Mesothelial cell of epicardium (in vitro differentiated cells): ENCODE measurements at regions not wholly inside any gene's neighbourhood (a gene's known extent, or its start where the extent isn't known, plus 50 kb on each side); places are given as distances from the start of the nearest gene placed in this dataset.

Source experiments
- DNase-seq, 2 experiments: peaks; one replicate each; pipeline ENCODE4 v3.0.0; 2021; ENCODE audit warnings: low spot score in 2 of 2; ENCODE audit not compliant: unreplicated experiment in 2 of 2
- H3K27ac Mint-ChIP-seq: 2 replicates; pipeline ENCODE4 v1.8.0; 2021; ENCODE audit warnings: mixed read lengths
- H3K27me3 Mint-ChIP-seq: 2 replicates; pipeline ENCODE4 v1.8.0; 2021; ENCODE audit warnings: low read depth, mixed read lengths
- H3K36me3 Mint-ChIP-seq: 2 replicates; pipeline ENCODE4 v1.8.0; 2021; ENCODE audit warnings: mixed read lengths
- H3K4me1 Mint-ChIP-seq: 2 replicates; pipeline ENCODE4 v1.8.0; 2021; ENCODE audit warnings: mixed read lengths
- H3K4me3 Mint-ChIP-seq: 2 replicates; pipeline ENCODE4 v1.8.0; 2021; ENCODE audit warnings: mild to moderate bottlenecking, moderate library complexity, mixed read lengths
- H3K9me3 Mint-ChIP-seq: 2 replicates; pipeline ENCODE4 v1.8.0; 2021; ENCODE audit warnings: mixed read lengths
- TF ChIP-seq, protein P1 (sequence below): fragments of 200-600 bp; sonication (generic); IDR thresholded peaks from one replicate; pipeline ENCODE4 v1.5.0; 2021; ENCODE audit warnings: antibody characterized with exemption; ENCODE audit not compliant: unreplicated experiment

DNA sequence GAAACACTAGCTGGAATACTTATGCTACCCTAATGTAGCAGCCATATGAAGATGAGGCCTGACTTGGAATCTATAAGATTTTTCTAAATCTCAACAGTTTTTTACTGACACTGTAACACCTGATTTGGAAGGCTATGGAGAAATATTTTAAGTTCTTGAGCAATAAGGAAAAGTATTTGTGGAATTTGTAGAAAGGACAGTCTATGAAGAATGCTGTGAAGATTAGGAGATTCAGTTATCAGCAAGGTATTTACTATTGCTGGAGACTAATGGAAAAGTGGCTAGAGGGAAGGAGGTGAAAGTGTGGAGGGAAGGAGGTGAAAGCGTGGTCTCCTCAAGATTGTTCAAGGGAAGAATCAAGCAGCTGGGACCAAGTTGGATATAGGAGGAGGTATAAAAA lies 190.0 kb upstream of the EMCN start:
- no peaks in the 10 kb centered on the region for H3K27me3 Mint-ChIP-seq
- TF ChIP-seq, protein P1, sequence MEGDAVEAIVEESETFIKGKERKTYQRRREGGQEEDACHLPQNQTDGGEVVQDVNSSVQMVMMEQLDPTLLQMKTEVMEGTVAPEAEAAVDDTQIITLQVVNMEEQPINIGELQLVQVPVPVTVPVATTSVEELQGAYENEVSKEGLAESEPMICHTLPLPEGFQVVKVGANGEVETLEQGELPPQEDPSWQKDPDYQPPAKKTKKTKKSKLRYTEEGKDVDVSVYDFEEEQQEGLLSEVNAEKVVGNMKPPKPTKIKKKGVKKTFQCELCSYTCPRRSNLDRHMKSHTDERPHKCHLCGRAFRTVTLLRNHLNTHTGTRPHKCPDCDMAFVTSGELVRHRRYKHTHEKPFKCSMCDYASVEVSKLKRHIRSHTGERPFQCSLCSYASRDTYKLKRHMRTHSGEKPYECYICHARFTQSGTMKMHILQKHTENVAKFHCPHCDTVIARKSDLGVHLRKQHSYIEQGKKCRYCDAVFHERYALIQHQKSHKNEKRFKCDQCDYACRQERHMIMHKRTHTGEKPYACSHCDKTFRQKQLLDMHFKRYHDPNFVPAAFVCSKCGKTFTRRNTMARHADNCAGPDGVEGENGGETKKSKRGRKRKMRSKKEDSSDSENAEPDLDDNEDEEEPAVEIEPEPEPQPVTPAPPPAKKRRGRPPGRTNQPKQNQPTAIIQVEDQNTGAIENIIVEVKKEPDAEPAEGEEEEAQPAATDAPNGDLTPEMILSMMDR, result no peak
- DNase-seq, result no peak
- no peak overlapping the region for H3K4me3 Mint-ChIP-seq
- H3K27ac Mint-ChIP-seq, result no peak overlapping the region
- peaks cover 7% of the 10 kb centered on the region for H3K9me3 Mint-ChIP-seq
- peaks cover 3% of the 10 kb centered on the region for H3K4me1 Mint-ChIP-seq
- no peaks in the 10 kb centered on the region for H3K36me3 Mint-ChIP-seq

DNA sequence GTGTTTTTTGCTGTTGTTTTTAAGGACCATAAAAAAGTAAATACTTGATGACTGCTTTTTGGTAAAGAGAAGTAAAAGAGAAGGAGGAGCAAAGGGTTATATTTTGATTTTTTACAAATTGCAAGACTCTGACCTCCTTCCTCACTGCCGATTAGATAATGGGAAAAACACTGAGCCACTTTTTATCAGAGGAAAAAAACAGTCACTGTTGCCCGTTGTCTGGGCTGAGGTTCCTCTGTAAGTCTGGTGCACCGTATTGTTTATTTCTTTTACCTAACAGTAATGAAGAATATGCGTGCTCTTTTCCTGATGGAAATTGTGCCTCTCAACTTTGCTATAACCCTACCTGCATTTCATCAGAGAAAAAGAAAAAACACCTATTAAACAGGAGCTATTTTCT lies 178.7 kb upstream of the EMCN start:
- TF ChIP-seq, protein P1, result no peak
- H3K9me3 Mint-ChIP-seq, result peaks cover 4% of the 10 kb centered on the region
- DNase-seq, result no peak

DNA sequence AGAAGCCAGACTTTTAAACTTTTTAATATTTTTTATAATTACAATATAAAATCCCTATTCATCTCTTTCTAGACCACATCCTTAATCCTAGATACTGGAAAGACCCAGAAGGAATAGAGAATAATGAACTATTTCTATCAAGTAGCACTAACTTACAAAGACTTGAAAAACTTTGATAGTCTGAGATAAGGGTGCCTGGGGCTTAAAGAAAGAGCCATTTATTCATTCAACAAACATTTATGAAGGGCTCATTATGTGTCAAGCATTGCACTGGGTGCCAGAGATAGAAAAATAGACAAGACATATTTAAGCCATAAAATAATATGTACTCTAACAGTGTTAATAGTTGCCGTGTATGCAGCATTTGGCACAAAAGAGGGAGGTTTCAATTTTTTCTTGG lies 178.0 kb upstream of the EMCN start:
- Mint-ChIP-seq H3K36me3 (no peaks in the 10 kb centered on the region), H3K4me1 (peaks cover 18% of the 10 kb centered on the region), H3K4me3 (no peak overlapping the region), H3K9me3 (peaks cover 4% of the 10 kb centered on the region), H3K27ac (no peak overlapping the region), H3K27me3 (no peaks in the 10 kb centered on the region)
- DNase-seq, result no peak
- TF ChIP-seq, protein P1, result no peak

More for the DNA sequence above, 178.7 kb upstream of the EMCN start:
- H3K36me3 Mint-ChIP-seq, result no peaks in the 10 kb centered on the region
- no peak overlapping the region for H3K27ac Mint-ChIP-seq
- peaks cover 18% of the 10 kb centered on the region for H3K4me1 Mint-ChIP-seq
- no peaks in the 10 kb centered on the region for H3K27me3 Mint-ChIP-seq
- H3K4me3 Mint-ChIP-seq, result no peak overlapping the region

DNA sequence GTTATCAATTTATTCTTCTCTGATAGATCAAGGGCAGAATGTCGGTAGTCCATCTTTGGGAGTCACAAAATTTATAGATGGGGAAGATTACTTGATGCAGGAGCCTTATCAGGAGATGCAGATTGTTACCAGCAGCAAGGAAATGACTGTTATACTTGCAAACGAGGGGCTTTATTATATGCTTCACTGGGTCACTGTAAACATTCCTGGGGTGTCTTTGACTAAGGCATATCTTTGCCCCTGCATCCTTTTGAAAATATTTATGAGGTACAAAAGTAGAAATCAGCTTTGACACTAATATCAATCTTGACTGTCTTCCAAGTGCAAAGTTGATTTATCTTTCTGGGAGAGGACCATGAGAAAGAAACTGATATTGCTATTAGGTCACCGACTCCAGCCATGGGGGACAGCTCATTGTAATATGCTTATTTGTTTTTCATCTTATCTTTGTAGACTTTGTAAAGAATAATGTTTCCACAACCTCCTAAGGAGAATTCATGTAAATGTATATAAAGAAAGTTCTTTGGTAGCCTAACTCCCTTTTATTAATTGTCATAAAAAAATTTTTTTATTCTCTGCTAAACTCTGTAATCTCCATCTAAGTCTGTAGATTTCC lies 177.3 kb upstream of the EMCN start:
- TF ChIP-seq, protein P1, result no peak
- H3K4me3 Mint-ChIP-seq, result no peak overlapping the region
- peaks cover 4% of the 10 kb centered on the region for H3K9me3 Mint-ChIP-seq
- H3K36me3 Mint-ChIP-seq, result no peaks in the 10 kb centered on the region
- no peak overlapping the region for H3K27ac Mint-ChIP-seq
- H3K27me3 Mint-ChIP-seq, result no peaks in the 10 kb centered on the region
- DNase-seq, result no peak
- peaks cover 18% of the 10 kb centered on the region for H3K4me1 Mint-ChIP-seq

DNA sequence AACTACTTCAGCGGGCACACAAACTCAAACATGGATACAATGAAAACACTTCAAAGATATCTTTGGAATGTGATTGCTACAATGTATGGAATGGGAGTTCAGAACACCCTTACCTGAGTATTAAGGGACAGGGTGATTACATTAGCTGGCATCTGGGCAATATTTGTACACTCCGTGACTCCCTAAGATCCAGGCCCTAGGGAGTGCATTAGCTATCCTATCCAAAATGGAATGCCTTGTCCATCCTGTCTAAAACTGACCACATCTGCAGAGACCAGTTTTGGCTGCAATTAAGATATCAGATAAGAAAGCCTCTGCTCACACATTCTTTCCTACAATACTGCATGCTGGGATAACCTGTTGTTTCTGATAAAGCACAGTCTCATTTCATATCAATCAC lies 176.6 kb upstream of the EMCN start:
- H3K27me3 Mint-ChIP-seq, result no peaks in the 10 kb centered on the region
- TF ChIP-seq, protein P1, result no peak
- H3K4me3 Mint-ChIP-seq, result no peak overlapping the region
- DNase-seq, result no peak
- H3K9me3 Mint-ChIP-seq, result peaks cover 4% of the 10 kb centered on the region
- no peak overlapping the region for H3K27ac Mint-ChIP-seq
- peaks cover 18% of the 10 kb centered on the region for H3K4me1 Mint-ChIP-seq
- no peaks in the 10 kb centered on the region for H3K36me3 Mint-ChIP-seq

DNA sequence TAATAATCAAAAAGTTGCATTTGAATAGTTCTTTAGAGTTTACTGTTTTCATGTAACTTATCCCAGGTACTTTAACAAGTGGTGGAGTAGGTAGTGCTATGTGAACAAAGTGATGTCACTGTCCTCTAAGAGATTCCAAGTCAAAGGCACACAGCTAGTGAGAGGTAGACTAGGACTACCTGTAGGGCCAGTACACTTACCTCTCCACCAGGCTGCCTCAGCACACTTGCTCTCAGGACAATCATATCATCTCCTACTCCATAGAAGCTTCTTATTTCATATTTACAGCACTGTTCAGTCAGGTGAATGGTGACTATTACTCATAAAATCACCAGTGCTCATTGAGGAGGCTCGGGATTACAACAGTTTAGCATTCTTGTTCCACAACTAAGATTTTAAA lies 173.0 kb upstream of the EMCN start:
- TF ChIP-seq, protein P1, result no peak
- H3K27me3 Mint-ChIP-seq, result no peaks in the 10 kb centered on the region
- H3K27ac Mint-ChIP-seq, result no peak overlapping the region
- peaks cover 8% of the 10 kb centered on the region for H3K4me1 Mint-ChIP-seq
- no peak overlapping the region for H3K4me3 Mint-ChIP-seq
- no peak for DNase-seq
- H3K36me3 Mint-ChIP-seq, result no peaks in the 10 kb centered on the region
- H3K9me3 Mint-ChIP-seq, result peaks cover 4% of the 10 kb centered on the region
